GM23338 (cell line): ENCODE measurements at regions not wholly inside any gene's neighbourhood (a gene's known extent, or its start where the extent isn't known, plus 50 kb on each side); places are given as distances from the start of the nearest gene placed in this dataset.

Experiments
- ATAC-seq: fragments of 200-7000 bp; cut with Tn5 transposase; 3 replicates; pipeline ENCODE4 v1.9.1; 2020
- DNase-seq: peaks from one replicate; pipeline ENCODE4 v3.0.0-alpha.2; 2015; ENCODE audit warnings: low spot score
- H2AFZ ChIP-seq: fragments of 200-600 bp; sonication (generic); 2 replicates; pipeline ENCODE4 v1.8.0; 2016; ENCODE audit warnings: antibody characterized with exemption, mild to moderate bottlenecking, moderate library complexity
- H3F3A ChIP-seq: fragments of 200-600 bp; sonication (generic); replicated peaks from 2 replicates; pipeline ENCODE4 v1.8.0; 2017; ENCODE audit warnings: antibody characterized with exemption, mixed run types, low read depth
- H3K27ac ChIP-seq: fragments of 200-600 bp; sonication (generic); 2 replicates; pipeline ENCODE4 v1.6.1; 2016; ENCODE audit warnings: low read depth
- H3K27me3 ChIP-seq: fragments of 200-600 bp; sonication (generic); 2 replicates; pipeline ENCODE4 v1.8.0; 2016; ENCODE audit warnings: mild to moderate bottlenecking, mixed run types, moderate library complexity; ENCODE audit not compliant: insufficient read depth
- H3K36me3 ChIP-seq: fragments of 200-600 bp; sonication (generic); 2 replicates; pipeline ENCODE4 v1.8.0; 2016; ENCODE audit warnings: mild to moderate bottlenecking; ENCODE audit not compliant: insufficient read depth
- H3K4me1 ChIP-seq: fragments of 200-600 bp; sonication (generic); 2 replicates; pipeline ENCODE4 v1.8.0; 2016; ENCODE audit warnings: mild to moderate bottlenecking, moderate library complexity; ENCODE audit not compliant: insufficient read depth
- H3K4me2 ChIP-seq: fragments of 200-600 bp; sonication (generic); 2 replicates; pipeline ENCODE4 v1.7.1; 2017; ENCODE audit warnings: mixed run types
- H3K4me3 ChIP-seq: fragments of 200-600 bp; sonication (generic); 2 replicates; pipeline ENCODE4 v1.6.1; 2016; ENCODE audit warnings: mixed run types
- H3K79me2 ChIP-seq: fragments of 200-600 bp; sonication (generic); replicated peaks from 2 replicates; pipeline ENCODE4 v1.8.0; 2017; ENCODE audit warnings: mild to moderate bottlenecking; ENCODE audit not compliant: insufficient read depth
- H3K9me2 ChIP-seq: fragments of 200-600 bp; sonication (generic); 2 replicates; pipeline ENCODE4 v1.8.0; 2017; ENCODE audit not compliant: insufficient read depth
- H4K20me1 ChIP-seq: fragments of 200-600 bp; sonication (generic); replicated peaks from 2 replicates; pipeline ENCODE4 v1.8.0; 2017; ENCODE audit warnings: mild to moderate bottlenecking; ENCODE audit not compliant: insufficient read depth
- H3K27ac Mint-ChIP-seq: 2 replicates; pipeline ENCODE4 v1.8.0; 2020; ENCODE audit warnings: inconsistent platforms, mild to moderate bottlenecking, moderate library complexity, mixed read lengths
- H3K27me3 Mint-ChIP-seq: 3 replicates; pipeline ENCODE4 v1.8.0; 2022; ENCODE audit warnings: low read depth, mild to moderate bottlenecking, moderate library complexity, mixed read lengths, inconsistent platforms; ENCODE audit not compliant: insufficient read depth, poor library complexity
- H3K36me3 Mint-ChIP-seq: 3 replicates; pipeline ENCODE4 v1.8.0; 2021; ENCODE audit warnings: low read depth, mild to moderate bottlenecking, inconsistent platforms, moderate library complexity, mixed read lengths
- H3K4me1 Mint-ChIP-seq: 3 replicates; pipeline ENCODE4 v1.8.0; 2020; ENCODE audit warnings: mild to moderate bottlenecking, inconsistent platforms, mixed read lengths
- H3K4me3 Mint-ChIP-seq: 3 replicates; pipeline ENCODE4 v1.8.0; 2021; ENCODE audit warnings: moderate library complexity, mild to moderate bottlenecking, inconsistent platforms, mixed read lengths
- H3K9me3 Mint-ChIP-seq: 3 replicates; pipeline ENCODE4 v1.8.0; 2020; ENCODE audit warnings: moderate library complexity, mild to moderate bottlenecking, inconsistent platforms, mixed read lengths
- CREB1 ChIP-seq: fragments of 250-450 bp; sonication (Bioruptor Pico); IDR thresholded peaks from 2 replicates; pipeline ENCODE4 v1.5.0; 2020; ENCODE audit warnings: low read depth, mild to moderate bottlenecking, moderate library complexity
- CTCF ChIP-seq, 2 experiments: fragments of 200-600 bp in 1 of 2; sonication (generic) in 1 of 2; conservative IDR thresholded peaks; 2 replicates each; pipeline versions ENCODE4 v1.5.1 to v1.6.1; 2016 to 2017; ENCODE audit warnings: antibody characterized with exemption in 2 of 2, low read depth in 2 of 2, mild to moderate bottlenecking in 2 of 2, moderate library complexity in 1 of 2
- ETS1 ChIP-seq: IDR thresholded peaks from 2 replicates; pipeline ENCODE4 v1.6.1; 2016; ENCODE audit warnings: antibody characterized with exemption
- EZH2 ChIP-seq: fragments of 200-600 bp; sonication (generic); IDR thresholded peaks from one replicate; pipeline ENCODE4 v1.8.0; 2017; ENCODE audit warnings: antibody characterized with exemption, mild to moderate bottlenecking, low read depth; ENCODE audit not compliant: unreplicated experiment
- EZH2phosphoT487 ChIP-seq: fragments of 200-600 bp; sonication (generic); IDR thresholded peaks from one replicate; pipeline ENCODE4 v1.8.1; 2018; ENCODE audit warnings: antibody characterized with exemption; ENCODE audit not compliant: unreplicated experiment
- JUNB ChIP-seq: IDR thresholded peaks from one replicate; pipeline ENCODE4 v1.6.1; 2016; ENCODE audit warnings: antibody characterized with exemption; ENCODE audit not compliant: unreplicated experiment
- NANOG ChIP-seq: IDR thresholded peaks from 2 replicates; pipeline ENCODE4 v1.6.1; 2016; ENCODE audit warnings: antibody characterized with exemption, borderline replicate concordance
- POLR2AphosphoS5 ChIP-seq: IDR thresholded peaks from 2 replicates; pipeline ENCODE4 v1.6.1; 2016; ENCODE audit warnings: antibody characterized with exemption, low read depth
- REST ChIP-seq: IDR thresholded peaks from one replicate; pipeline ENCODE4 v1.6.1; 2018; ENCODE audit warnings: antibody characterized with exemption; ENCODE audit not compliant: unreplicated experiment
- STAT1 ChIP-seq: IDR thresholded peaks from one replicate; pipeline ENCODE4 v1.6.1; 2016; ENCODE audit warnings: antibody characterized with exemption; ENCODE audit not compliant: unreplicated experiment
- ZNF114 ChIP-seq: fragments of 250-450 bp; sonication (Bioruptor Pico); IDR thresholded peaks from 2 replicates; pipeline ENCODE4 v1.5.0; 2020; ENCODE audit warnings: mild to moderate bottlenecking, moderate library complexity
- ZNF331 ChIP-seq: fragments of 250-450 bp; sonication (Bioruptor Pico); IDR thresholded peaks from 2 replicates; pipeline ENCODE4 v1.5.0; 2020; ENCODE audit warnings: low read depth, mild to moderate bottlenecking, moderate library complexity

DNA sequence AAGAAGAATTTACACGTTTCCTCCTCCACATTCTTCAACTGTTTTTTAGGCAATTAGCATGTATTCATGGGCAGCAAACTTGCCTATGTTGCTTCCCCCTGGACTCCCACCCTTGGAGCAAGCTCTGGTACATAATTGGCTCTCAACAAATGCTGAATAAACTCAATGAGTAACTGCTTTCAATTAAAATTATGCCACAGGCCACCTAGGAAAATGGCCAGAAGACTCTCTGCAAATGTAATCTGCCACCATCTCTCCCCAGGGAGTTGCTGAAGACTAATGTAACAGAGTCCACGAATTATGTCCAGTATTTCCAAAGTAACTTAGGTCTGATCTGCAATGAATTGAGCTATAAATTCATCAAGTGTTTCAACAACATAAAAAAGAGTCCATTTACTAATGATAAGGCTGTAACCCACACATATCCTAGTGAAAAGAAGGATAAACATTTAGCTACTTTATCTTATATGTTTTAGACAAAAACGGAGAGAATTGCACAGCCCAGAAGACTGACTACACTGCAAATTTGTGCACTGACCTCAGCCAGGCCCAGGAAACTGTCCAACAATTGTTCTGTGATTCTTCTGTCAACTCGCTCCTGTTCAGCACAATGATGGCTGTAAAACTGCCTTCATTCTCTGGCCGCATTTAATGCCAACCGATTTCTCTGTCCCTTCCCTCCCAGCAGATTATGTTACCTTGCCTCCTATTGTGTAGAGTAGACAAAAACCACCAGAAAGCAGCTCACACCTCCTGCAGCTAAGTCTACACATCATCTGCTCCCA is 808.6 kb upstream of the ARGLU1 start (continued):
- no peak for TF ChIP-seq CTCF (conservative IDR thresholded peaks at IDR 0.05; ENCODE audit: low read depth in 2 of 2)
- no peak for TF ChIP-seq CREB1 (CRISPR knock-in tag)
- no peak for TF ChIP-seq EZH2phosphoT487
- no peak for TF ChIP-seq NANOG
- TF ChIP-seq ETS1 = no peak
- no peak for TF ChIP-seq EZH2

DNA sequence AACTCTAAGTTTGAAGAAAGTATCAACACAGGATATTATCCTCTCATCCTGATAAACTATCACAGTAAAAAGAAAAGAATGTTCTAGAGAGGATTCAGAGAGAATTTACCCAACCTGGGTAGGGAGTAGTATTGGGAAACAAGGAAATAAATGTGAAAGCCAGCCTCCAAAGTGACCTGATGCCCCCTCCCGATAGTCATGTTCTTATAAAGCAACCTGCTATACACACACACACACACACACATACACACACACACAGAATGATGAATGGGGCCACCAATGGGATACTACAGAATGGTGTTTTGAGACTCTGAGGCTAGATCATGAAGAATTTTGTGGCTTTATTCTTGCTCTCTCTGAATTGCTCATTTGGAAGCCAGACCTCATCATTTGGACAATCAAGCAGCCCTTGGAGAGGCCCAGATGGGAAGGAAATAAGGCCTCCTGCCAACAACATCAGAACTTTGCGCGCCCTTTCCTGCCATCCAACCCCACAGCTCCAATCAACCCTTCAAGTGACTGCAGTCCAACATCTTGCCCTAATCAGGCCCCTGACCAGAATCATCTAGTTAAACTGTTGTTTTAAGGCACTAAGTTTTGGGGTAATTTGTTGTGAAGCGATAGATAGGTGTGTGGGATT is 807.9 kb upstream of the ARGLU1 start:
- H3K9me3 Mint-ChIP-seq = no peaks in the 10 kb centered on the region
- Histone ChIP-seq H2AFZ (no peak overlapping the region), H3K4me2 (no peak overlapping the region), H3K27ac (no peak overlapping the region), H3K36me3 (no peaks in the 10 kb centered on the region), H3K27me3 (no peaks in the 10 kb centered on the region), H3K9me2 (0 out of 2 replicates have a peak, but pooled peaks cover 2% of the 10 kb centered on the region), H3K4me1 (peaks cover 12% of the 10 kb centered on the region; the same call in 1 of the 2 replicates), H3K4me3 (no peak overlapping the region), H3F3A (no peaks in the 10 kb centered on the region), H3K79me2 (no peaks in the 10 kb centered on the region), H4K20me1 (no peaks in the 10 kb centered on the region)
- H3K27me3 Mint-ChIP-seq = peaks cover 2% of the 10 kb centered on the region
- H3K4me1 Mint-ChIP-seq = peaks cover 36% of the 10 kb centered on the region
- ATAC-seq (no peak), DNase-seq (no peak)
- no peaks in the 10 kb centered on the region for H3K36me3 Mint-ChIP-seq
- H3K4me3 Mint-ChIP-seq = no peak overlapping the region
- no peak overlapping the region for H3K27ac Mint-ChIP-seq
- TF ChIP-seq EZH2phosphoT487 = no peak
- no peak for TF ChIP-seq REST
- TF ChIP-seq EZH2 = no peak
- no peak for TF ChIP-seq ZNF331 (CRISPR knock-in tag)
- TF ChIP-seq STAT1 = no peak
- TF ChIP-seq ZNF114 (CRISPR knock-in tag) = no peak
- TF ChIP-seq JUNB = no peak
- no peak for TF ChIP-seq CTCF (conservative IDR thresholded peaks at IDR 0.05; ENCODE audit: low read depth in 2 of 2)
- no peak for TF ChIP-seq POLR2AphosphoS5
- TF ChIP-seq CREB1 (CRISPR knock-in tag) = no peak
- TF ChIP-seq NANOG = no peak
- no peak for TF ChIP-seq ETS1
